ENCODE measurements at regions not wholly inside any gene's neighbourhood (a gene's known extent, or its start where the extent isn't known, plus 50 kb on each side); places are given as distances from the start of the nearest gene placed in this dataset.

- H3K27ac ChIP-seq, result no peak overlapping the region
- H3K79me2 ChIP-seq (ENCODE audit: insufficient read depth, low read depth), result no peaks in the 10 kb centered on the region
- H3K4me2 ChIP-seq, result no peak overlapping the region
- H3K36me3 ChIP-seq (ENCODE audit: insufficient read depth), result no peaks in the 10 kb centered on the region
- H3K9ac ChIP-seq, result no peak overlapping the region
- no peak overlapping the region for H3K4me3 ChIP-seq (IDR thresholded peaks at IDR 0.05; ENCODE audit: insufficient read depth, low read depth, low read length)
- no peaks in the 10 kb centered on the region for H4K20me1 ChIP-seq (ENCODE audit: insufficient read depth)
- H2AFZ ChIP-seq (ENCODE audit: low read depth), result no peak overlapping the region
- no peak for TF ChIP-seq CTCF (conservative IDR thresholded peaks at IDR 0.05; ENCODE audit: low read depth, low read length)
- H3K27me3 ChIP-seq (ENCODE audit: insufficient read depth, low read depth), result no peaks in the 10 kb centered on the region
- H3K4me1 ChIP-seq (ENCODE audit: low read depth, poor library complexity, severe bottlenecking), result peaks cover 23% of the 10 kb centered on the region
Observed at GRCh38 chr2:105680357-105680756, 64.4 kb upstream of the NCK2 start.

GRCh38 chr2:105678346-105678745, 66.4 kb upstream of the NCK2 start:
- Histone ChIP-seq H3K27ac (no peak overlapping the region), H3K4me3 (IDR thresholded peaks at IDR 0.05; ENCODE audit: insufficient read depth, low read depth, low read length) (no peak overlapping the region), H3K4me2 (no peak overlapping the region), H3K79me2 (ENCODE audit: insufficient read depth, low read depth) (no peaks in the 10 kb centered on the region), H3K27me3 (ENCODE audit: insufficient read depth, low read depth) (no peaks in the 10 kb centered on the region), H4K20me1 (ENCODE audit: insufficient read depth) (no peaks in the 10 kb centered on the region), H2AFZ (ENCODE audit: low read depth) (no peak overlapping the region), H3K9ac (no peak overlapping the region), H3K36me3 (ENCODE audit: insufficient read depth) (no peaks in the 10 kb centered on the region), H3K4me1 (ENCODE audit: low read depth, poor library complexity, severe bottlenecking) (peaks cover 23% of the 10 kb centered on the region)
- no peak for TF ChIP-seq CTCF (conservative IDR thresholded peaks at IDR 0.05; ENCODE audit: low read depth, low read length)

GRCh38 chr2:105677901-105678300, 66.8 kb upstream of the NCK2 start:
- H3K4me3 ChIP-seq (IDR thresholded peaks at IDR 0.05; ENCODE audit: insufficient read depth, low read depth, low read length), result no peak overlapping the region
- no peak overlapping the region for H3K9ac ChIP-seq
- no peak overlapping the region for H3K27ac ChIP-seq
- no peaks in the 10 kb centered on the region for H4K20me1 ChIP-seq (ENCODE audit: insufficient read depth)
- no peak overlapping the region for H3K4me2 ChIP-seq
- no peaks in the 10 kb centered on the region for H3K36me3 ChIP-seq (ENCODE audit: insufficient read depth)
- H3K79me2 ChIP-seq (ENCODE audit: insufficient read depth, low read depth), result no peaks in the 10 kb centered on the region
- no peak overlapping the region for H2AFZ ChIP-seq (ENCODE audit: low read depth)
- no peaks in the 10 kb centered on the region for H3K27me3 ChIP-seq (ENCODE audit: insufficient read depth, low read depth)
- H3K4me1 ChIP-seq (ENCODE audit: low read depth, poor library complexity, severe bottlenecking), result peaks cover 18% of the 10 kb centered on the region
- no peak for TF ChIP-seq CTCF (conservative IDR thresholded peaks at IDR 0.05; ENCODE audit: low read depth, low read length)

GRCh38 chr2:105675841-105676240, 68.9 kb upstream of the NCK2 start:
- H3K27me3 ChIP-seq (ENCODE audit: insufficient read depth, low read depth), result no peaks in the 10 kb centered on the region

More at GRCh38 chr2:105675841-105676240, 68.9 kb upstream of the NCK2 start:
- H3K4me1 ChIP-seq (ENCODE audit: low read depth, poor library complexity, severe bottlenecking), result no peaks in the 10 kb centered on the region
- no peak overlapping the region for H3K4me2 ChIP-seq
- H3K4me3 ChIP-seq (IDR thresholded peaks at IDR 0.05; ENCODE audit: insufficient read depth, low read depth, low read length), result no peak overlapping the region
- H4K20me1 ChIP-seq (ENCODE audit: insufficient read depth), result no peaks in the 10 kb centered on the region
- TF ChIP-seq CTCF (conservative IDR thresholded peaks at IDR 0.05; ENCODE audit: low read depth, low read length), result no peak
- H3K9ac ChIP-seq, result no peak overlapping the region
- H3K27ac ChIP-seq, result no peak overlapping the region
- H2AFZ ChIP-seq (ENCODE audit: low read depth), result no peak overlapping the region
- no peaks in the 10 kb centered on the region for H3K79me2 ChIP-seq (ENCODE audit: insufficient read depth, low read depth)
- H3K36me3 ChIP-seq (ENCODE audit: insufficient read depth), result no peaks in the 10 kb centered on the region
